ENCODE measurements at regions not wholly inside any gene's neighbourhood (a gene's known extent, or its start where the extent isn't known, plus 50 kb on each side); places are given as distances from the start of the nearest gene placed in this dataset.
"Not testable (repeated sequence)": the region's sequence is repeated elsewhere in the genome, so short reads cannot be mapped to it uniquely, and the experiment has no call there.

DNA sequence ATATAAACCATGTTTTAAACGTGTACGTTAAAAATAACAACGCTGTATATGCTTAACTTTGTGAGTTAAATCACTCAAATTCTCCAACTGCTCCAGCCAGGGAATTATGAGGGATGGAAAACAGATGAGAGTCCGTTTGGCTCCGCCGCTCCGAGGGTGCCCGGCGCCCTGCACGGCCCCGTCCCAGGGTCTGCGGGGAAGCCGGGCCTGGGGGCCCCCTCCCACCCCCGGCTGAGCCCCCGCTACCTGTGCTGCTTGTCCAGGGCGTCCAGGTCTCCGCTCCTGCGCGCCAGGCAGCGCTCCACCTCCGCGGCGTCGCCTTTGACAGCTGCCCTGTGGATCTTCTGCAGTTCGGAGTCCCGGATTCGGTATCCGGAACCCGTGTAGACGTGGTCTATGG is 415.5 kb downstream of the FOXD4L4 start:
- DNase-seq (ENCODE audit: low read depth, low spot score): not testable (repeated sequence)

DNA sequence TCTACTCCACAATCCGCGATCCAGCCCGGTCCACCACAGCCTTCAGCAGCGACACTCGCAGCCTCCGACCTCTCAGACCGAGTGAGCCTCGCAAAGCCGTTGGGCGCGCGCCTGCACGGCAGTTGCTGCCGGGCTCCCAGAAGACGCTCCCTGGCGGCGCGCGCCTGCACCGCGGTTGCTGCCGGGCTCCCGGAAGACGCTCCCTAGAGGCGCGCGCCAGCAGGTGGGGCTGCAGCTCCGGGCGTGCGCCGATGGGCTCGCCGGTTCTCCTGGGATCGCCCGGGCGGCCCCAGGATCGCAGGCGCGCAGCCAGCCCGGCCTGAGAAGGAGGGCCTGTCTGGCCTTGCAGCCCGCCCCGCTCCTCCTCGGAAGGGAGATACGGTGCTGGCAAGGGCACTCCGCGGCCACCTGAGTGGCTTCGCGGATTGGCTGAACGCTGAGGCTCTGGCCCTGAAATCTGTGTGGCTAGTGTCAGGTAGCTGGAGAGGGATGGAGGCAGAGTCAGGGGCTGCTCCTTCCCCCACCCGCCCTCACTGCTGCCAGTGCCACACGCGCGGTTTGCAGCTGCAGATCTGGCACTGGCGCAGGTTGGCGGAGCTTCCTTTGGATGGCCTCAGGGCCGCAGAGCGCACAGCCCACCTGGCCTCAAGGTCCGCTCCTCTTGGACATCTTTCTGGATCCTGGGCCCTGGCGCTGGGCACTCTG is 416.2 kb downstream of the FOXD4L4 start:
- DNase-seq (ENCODE audit: low read depth, low spot score): peak; percentile 83

DNA sequence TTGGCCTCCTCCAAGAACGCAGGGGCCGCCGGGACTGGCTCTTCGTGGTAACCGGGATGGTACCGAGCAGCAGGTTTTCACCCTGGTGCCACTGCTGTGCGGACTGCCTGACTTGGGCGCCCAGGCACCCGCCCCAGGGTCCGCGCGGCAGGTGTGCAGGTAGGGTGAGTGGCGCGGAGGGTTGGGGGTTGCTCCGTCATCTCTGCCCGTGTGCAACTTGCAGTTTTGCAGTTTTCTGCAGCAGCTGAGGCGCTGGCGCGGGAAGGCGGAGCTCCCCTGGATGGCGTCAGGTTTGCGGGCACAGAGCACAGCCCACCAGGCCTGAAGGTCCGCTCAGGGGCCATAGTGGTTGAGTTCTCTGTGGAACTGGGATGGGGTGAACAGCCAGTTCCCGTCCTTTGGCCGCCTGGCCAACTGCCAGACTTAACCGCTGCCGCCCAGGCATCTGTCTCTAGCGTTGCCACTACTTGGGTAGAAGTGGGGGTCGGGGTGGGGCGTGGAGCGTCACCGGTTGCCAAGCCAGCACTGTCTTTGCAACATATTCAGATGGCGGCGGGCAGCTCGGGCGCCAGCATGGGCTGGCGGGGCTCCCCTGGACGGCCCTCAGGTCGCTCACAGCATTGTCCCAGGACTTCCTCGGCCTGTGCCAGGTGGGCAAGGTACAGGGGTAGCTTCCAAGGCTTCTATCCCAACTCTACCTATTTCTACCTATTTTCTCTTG is 417.2 kb downstream of the FOXD4L4 start:
- DNase-seq (ENCODE audit: low read depth, low spot score): not testable (repeated sequence)

DNA sequence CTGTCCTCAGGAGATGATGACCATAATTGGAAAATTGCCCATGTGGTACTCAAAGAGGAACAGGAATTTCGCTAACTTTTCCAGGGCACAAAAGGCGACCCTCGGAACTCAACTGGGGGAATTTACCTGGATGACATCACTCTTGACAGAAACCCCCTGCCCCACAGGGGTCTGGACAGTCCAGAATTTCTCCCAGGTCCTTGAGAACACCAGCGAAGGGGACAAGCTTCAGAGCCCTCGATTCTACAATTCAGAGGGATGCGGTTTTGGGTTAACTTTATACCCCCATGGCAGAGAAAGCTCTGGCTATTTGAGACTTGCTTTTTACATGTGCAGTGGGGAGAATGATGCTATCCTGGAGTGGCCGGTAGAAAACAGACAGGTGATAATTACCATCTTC is 445.4 kb downstream of the FOXD4L4 start:
- DNase-seq (ENCODE audit: low read depth, low spot score): not testable (repeated sequence)

DNA sequence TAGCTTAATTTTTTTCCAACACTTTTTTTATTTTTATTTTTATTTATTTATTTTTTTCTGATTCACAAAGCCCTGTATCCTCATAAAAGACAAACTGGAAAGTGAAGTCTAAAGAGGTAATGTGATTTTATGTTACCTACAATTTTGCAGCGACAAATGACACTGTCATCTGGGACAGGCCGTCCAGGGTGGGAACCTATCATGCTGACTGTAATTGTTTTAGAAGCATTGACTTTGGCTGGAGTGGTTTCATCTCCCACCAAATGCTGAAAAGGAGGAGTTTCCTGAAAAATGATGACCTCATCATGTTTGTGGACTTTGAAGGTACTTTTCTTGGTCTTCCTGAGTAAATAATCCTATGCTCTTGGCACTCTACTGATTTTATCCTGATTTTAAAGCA is 446.7 kb downstream of the FOXD4L4 start:
- DNase-seq (ENCODE audit: low read depth, low spot score): not testable (repeated sequence)

DNA sequence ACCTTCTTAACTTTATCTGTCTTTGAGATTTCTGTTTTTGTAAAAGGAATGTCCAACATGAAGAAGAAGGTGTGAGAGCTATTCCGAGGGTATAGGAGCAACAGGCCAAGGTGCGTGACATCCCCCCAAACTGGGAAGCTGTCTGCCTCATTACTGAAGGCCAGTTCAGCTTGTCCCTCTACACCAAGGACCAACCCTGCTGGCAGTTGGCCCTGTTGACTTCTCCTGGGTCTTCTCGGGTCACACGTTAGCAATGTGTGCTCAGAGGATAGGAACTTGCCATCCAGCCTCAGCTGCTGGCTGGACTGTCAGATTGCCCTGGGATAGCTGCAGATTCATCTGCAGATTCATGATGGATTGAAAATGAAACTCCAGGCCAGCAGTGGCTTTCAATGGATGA is 460.3 kb downstream of the FOXD4L4 start:
- not testable (repeated sequence) for DNase-seq (ENCODE audit: low read depth, low spot score)

DNA sequence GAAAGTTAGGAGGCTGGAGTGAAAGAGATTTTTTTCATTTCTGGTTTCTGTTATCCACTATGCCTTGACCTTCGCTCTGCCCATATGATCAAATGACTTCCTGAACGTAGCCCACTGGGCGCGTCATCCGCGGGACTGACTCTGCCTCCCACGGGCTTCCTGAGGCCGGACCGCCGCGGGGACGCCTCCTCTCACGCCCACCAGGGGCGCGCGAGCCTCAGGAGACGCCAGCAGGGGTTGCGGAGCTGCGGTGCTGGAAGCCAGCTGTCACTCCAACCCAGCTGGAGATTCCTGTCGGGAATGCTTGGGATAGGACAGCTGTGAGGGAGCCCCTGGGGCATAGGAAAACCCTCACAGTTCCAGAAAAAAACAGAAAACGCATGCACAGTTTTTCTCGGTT is 461.5 kb downstream of the FOXD4L4 start:
- DNase-seq (ENCODE audit: low read depth, low spot score): peak; percentile 4

DNA sequence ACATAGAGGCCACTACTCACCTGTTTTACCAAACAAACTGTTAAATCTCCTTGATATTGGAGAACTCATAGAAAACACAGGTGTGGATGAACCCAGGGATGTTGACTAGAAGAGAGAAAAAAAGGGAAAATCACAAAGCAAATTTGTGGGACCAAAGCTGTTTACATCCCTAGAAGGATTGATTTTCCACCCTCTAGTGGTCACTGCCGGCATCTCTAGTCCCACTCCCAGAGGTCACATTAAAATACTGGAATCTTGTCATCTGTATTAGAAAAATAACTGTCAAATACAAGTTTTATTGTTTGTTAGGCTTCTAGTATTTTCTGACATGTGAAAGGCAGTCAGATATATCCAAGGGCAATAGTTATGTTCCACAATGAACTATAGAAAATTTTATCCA is 469.7 kb downstream of the FOXD4L4 start:
- not testable (repeated sequence) for DNase-seq (ENCODE audit: low read depth, low spot score)

DNA sequence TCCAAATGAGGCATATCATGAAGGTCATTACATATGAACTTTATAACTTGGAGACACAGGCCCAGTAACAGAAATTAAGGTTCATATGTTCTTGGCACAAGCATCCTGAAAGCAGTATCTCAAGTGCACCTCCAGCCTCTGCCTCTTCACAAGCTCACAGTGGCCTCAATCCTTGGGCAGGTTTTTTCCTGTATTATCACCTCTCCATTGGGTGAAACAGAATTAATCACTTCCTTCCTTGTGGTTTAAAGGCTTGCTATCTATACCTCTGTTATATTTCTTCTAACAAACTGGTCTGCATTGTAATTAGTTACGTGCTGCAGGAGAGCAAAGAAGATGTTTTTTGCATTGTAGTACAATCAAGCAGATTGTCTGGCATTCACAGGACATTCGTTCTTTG is 471.0 kb downstream of the FOXD4L4 start:
- not testable (repeated sequence) for DNase-seq (ENCODE audit: low read depth, low spot score)

DNA sequence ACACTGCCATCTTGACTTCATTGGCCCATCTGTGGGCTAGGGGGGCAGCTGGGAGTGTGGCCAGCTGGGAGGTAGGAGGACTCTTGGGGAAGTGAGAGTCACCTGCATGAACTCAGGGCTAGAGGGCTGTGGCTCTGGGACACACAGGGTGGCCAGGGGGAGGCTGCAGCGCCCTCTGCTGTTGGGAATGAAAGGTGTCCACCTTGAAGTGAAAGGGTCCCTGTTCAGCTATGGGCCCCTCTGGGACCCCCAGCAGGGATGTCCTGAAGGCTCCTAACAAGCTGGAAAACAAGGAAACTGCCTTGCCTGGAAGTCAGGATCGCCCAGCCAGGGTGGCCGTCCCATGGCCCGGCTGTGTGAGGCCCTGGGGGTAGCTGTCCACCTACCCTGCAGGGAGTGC is 507.8 kb downstream of the FOXD4L4 start:
- DNase-seq (ENCODE audit: low read depth, low spot score): not testable (repeated sequence)

DNA sequence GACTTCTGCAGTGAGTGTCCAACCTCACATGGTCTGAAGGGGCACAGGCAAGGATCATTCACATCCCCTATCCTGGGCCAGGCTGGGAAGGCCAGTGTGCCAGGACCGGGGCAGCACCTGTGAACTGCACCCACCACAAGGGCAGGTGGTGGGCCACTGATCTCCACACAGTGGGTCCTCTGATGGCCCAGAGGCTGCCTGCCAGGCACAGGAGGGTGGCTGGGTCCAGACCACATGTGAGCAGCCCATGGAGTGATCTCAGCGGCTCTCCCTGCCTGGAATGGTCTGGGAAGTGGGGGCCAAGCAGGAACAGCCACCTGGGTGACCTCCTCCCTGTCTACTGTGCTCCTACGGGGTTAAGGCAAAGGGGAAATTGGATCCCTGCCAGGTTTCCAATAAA is 508.5 kb downstream of the FOXD4L4 start:
- DNase-seq (ENCODE audit: low read depth, low spot score): not testable (repeated sequence)

DNA sequence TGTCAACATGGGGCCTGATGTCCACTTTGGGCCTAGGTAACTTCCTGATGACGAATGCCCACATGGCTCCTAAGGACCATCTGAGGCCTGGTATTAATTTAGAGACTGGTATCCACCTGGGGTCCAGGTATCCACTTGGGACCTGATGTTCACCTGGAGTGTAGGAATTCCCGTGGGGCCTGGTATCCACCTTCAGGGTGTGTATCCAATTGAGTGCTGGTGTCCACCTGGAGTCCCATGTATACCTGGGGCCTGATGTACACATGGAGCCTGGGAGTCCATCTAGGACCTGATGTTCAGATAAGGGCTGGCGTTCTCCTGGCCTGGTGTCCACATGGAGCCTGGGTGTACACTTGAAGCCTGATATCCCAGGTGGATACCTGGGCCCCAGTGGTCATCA is 520.6 kb downstream of the FOXD4L4 start:
- not testable (repeated sequence) for DNase-seq (ENCODE audit: low read depth, low spot score)

DNA sequence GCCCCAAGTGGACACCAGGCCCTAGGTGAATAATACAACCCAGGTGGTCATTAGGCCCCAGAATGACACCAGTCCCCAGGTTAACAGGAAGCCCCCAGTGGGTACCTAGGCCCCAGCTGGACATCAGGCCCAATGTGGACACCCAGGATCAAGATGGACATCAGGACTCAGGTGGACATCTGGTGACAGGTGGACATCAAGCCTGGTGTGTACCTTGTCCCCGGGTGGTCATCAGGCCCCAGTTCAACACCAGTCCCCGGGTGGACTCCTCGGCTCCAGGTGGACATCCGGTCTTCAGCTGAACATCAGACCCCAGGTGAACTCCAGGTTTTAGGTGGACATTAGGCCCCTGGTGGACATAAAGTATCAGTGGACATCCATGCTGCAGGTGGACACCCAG is 524.6 kb downstream of the FOXD4L4 start:
- not testable (repeated sequence) for DNase-seq (ENCODE audit: low read depth, low spot score)

DNA sequence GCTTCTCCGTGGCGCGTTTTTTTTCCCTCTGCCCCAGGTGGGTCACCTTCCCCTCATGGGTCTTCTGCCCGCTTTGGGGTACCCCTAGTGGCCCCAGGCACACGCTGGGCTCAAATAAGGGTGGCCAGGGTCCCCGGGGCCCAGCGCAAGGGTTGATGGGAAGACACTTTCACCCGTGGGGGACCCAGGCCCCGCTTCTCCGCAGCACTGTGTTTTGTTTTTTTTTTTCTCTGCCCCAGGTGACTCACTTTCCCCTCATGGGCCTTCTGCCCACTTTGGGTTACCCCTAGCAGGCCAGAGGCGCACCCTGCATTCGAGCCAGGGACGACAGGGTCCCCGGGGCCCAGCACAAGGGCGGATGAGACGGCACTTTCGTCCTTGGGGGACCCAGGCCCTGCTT is 526.7 kb downstream of the FOXD4L4 start:
- DNase-seq (ENCODE audit: low read depth, low spot score): not testable (repeated sequence)

DNA sequence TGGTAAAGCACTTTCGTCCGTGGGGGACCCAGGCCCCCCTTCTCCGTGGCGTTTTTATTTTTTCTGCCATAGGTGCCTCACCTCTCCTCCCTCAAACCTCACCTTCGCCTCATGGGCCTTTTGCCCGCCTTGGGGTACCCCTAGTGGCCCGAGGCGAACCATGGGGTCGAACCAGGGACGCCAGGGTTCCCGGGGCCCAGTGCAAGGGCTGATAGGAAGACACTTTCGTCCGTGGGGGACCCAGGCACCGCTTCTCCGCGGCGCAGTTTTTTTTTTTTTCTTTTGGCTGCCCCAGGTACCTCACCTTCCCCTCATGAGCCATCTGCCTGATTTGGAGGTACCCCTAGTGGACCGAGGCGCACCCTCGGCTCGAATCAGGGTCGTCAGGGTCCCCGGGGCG is 527.8 kb downstream of the FOXD4L4 start:
- DNase-seq (ENCODE audit: low read depth, low spot score): not testable (repeated sequence)

DNA sequence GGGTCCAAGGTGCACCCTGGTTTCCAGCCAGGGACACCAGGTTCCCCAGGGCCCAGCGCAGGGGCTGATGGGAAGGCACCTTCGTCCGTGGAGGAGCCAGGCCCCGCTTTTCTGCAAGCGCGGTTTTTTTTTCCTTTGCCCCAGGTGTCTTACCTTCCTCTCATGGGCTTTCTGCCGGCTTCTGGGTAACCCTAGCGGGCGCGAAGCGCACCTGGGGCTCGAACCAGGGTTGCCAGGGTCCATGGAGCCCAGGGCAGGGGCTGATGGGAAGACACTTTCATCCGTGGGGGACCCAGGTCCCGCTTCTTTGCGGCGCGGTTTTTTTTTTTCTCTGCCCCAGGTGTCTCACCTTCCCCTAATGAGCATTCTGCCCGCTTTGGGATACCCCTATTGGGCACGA is 529.3 kb downstream of the FOXD4L4 start:
- peak; percentile 0 for DNase-seq (ENCODE audit: low read depth, low spot score)

DNA sequence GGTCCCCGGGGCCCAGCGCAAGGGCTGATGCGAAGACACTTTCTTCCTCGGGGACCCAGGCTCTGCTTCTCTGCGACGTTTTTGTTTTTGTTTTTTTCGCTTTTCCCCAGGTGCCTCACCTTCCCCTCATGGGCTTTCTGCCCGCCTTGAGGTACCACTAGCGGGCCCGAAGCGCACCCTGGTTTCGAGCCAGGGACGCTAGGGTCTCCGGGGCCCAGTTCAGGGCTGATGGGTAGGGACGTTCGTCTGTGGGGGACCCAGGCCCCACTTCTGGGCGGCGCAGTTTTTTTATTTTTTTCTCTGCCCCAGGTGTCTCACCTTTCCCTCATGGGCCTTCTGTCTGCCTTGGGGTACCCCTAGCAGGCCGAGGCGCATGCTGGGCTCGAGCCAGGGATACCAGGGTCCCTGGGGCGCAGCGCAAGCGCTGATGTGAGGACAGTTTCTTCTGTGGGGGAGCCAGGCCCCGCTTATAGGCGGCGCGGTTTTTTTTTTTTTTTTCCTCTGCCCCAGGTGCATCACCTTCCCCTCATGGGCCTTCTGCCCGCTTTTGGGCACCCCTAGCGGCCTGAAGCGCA is 530.0 kb downstream of the FOXD4L4 start:
- not testable (repeated sequence) for DNase-seq (ENCODE audit: low read depth, low spot score)

DNA sequence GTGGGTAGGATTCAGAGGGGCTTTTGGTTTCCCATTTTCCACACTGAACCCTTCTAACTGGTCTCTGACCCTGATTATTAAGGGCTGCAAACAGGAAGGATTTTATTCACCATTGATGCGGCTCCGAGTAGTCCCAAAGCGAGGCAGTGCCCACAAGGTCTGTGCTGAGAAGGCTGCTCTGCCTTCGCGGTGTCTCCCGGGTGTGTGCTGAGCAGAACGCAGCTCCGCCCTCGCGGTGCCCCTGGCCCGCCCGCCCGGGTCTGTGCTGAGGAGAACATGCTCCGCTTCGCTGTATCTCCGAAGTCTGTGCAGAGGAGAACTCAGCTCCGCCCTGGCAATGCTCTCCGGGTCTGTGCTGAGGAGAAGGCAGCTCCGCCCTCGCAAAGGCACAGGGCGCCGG is 530.7 kb downstream of the FOXD4L4 start:
- DNase-seq (ENCODE audit: low read depth, low spot score): peak; percentile 3

DNA sequence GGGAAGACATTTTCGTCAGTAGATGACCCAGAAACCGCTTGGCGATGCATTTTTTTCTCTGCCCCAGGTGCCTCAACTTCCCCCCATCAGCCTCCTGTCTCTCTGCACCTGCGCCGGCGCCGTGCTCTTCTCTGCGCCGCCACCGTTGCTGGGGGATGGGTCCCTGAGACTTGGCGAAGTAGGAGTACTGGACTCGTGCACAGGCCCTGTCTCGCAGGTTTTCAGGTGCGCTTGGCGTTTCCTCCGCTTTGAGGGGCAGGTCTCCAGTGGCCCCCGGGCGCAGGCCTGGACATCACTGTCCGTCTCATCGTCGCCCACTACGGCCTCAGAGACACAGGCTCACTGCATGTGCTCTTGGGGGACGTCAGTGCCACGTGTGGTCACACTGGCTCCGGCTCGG is 532.1 kb downstream of the FOXD4L4 start:
- not testable (repeated sequence) for DNase-seq (ENCODE audit: low read depth, low spot score)

DNA sequence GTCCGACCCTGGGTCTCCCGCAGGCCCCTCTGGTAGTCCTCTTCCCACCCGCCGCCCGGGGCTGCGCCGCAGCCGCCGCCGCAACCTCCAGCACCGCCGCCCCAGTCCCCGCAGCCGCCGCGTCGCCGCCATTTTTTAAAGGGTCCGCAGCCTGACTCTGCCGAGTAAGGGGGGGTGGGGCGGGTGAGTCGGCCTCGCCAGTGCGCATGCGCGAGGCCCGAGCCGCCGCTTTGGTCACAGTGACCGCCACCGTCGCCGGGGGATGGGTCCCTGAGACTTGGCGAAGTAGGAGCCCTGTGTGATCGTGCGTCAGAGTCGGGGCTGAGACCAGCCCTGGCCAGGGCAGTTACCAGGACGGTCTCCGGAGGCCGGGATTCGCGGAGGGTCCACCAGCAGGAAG is 532.8 kb downstream of the FOXD4L4 start:
- DNase-seq (ENCODE audit: low read depth, low spot score): not testable (repeated sequence)

DNA sequence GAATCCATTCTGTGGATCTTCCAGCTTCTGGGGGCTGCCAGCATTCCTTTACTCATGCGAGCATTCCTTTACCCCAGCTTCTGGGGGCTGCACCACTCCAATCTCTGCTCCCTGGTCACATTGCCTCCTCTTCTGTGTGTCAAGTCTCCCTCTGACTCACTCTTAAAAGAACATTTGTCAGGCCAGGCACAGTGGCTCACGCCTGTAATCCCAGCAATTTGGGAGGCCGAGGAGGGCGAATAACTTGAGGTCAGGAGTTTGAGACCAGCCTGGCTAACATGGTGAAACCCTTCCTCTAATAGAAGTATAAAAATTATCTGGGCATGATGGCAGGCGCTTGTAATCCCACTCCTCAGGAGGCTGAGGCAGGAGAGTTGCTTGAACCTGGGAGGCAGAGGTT is 541.9 kb downstream of the FOXD4L4 start:
- not testable (repeated sequence) for DNase-seq (ENCODE audit: low read depth, low spot score)

Measured in ELF-1 (cell line).